A673 (cell line): ENCODE measurements at regions not wholly inside any gene's neighbourhood (a gene's known extent, or its start where the extent isn't known, plus 50 kb on each side); places are given as distances from the start of the nearest gene placed in this dataset.

Experiments used
- EZH2 ChIP-seq: fragments of 200-600 bp; sonication (generic); IDR thresholded peaks from 2 replicates; pipeline ENCODE4 v1.6.1; 2017; ENCODE audit warnings: borderline replicate concordance, low read depth, mild to moderate bottlenecking, mixed read lengths, antibody characterized with exemption, low read length; ENCODE audit not compliant: poor library complexity, severe bottlenecking
- TF ChIP-seq, protein P1 (sequence below): fragments of 300-800, 200-600 bp; sonication (generic); conservative IDR thresholded peaks from 2 replicates; pipeline ENCODE4 v1.5.1; 2017; ENCODE audit warnings: low read depth, mild to moderate bottlenecking, antibody characterized with exemption, low read length, moderate library complexity, mixed read lengths

DNA sequence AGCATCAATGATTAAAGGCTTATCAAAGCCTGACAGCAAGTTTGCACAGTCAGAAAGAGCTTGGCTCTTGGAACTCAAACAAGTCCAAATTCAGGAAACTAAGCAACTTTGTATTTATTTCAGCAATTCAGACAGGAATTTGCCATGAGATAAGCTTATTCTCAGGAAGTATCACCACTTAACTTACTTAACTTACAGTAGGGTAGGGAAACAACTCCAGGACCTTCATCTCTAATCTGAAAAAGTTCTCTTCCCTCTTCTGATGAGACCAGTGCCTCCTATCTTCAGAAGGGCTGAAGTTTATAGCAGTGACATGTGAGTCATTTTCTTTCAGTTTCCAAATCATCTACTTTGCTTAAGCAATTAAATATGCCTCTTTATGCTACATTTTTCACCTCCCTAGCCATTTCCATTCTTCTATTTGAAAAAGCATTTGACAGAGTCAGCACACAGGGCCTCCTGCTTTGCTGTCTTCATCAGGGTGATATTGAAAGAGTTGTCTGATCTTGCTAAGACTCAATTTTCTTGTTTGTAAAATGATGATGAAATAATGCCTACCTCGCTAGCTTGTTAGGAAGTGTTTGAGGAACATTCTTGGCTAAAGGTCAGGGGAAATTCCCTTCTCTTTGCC, 389.5 kb downstream of the RND3 start:
- TF ChIP-seq, protein P1, sequence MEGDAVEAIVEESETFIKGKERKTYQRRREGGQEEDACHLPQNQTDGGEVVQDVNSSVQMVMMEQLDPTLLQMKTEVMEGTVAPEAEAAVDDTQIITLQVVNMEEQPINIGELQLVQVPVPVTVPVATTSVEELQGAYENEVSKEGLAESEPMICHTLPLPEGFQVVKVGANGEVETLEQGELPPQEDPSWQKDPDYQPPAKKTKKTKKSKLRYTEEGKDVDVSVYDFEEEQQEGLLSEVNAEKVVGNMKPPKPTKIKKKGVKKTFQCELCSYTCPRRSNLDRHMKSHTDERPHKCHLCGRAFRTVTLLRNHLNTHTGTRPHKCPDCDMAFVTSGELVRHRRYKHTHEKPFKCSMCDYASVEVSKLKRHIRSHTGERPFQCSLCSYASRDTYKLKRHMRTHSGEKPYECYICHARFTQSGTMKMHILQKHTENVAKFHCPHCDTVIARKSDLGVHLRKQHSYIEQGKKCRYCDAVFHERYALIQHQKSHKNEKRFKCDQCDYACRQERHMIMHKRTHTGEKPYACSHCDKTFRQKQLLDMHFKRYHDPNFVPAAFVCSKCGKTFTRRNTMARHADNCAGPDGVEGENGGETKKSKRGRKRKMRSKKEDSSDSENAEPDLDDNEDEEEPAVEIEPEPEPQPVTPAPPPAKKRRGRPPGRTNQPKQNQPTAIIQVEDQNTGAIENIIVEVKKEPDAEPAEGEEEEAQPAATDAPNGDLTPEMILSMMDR = no peak; the same call in 1 of the 2 replicates
- no peak for TF ChIP-seq EZH2
